22Rv1 (cell line): ENCODE measurements at regions not wholly inside any gene's neighbourhood (a gene's known extent, or its start where the extent isn't known, plus 50 kb on each side); places are given as distances from the start of the nearest gene placed in this dataset.

Experiments
- CTCF ChIP-seq: fragments of 450-650 bp; IDR thresholded peaks from 2 replicates; pipeline ENCODE4 v1.5.1; 2017; ENCODE audit warnings: mild to moderate bottlenecking
- ZFX ChIP-seq: fragments of 450-650 bp; IDR thresholded peaks from 2 replicates; pipeline ENCODE4 v1.6.1; 2017; ENCODE audit warnings: antibody characterized with exemption, borderline replicate concordance

- no peak for TF ChIP-seq ZFX
- TF ChIP-seq CTCF: no peak
Observed at GRCh38 chrX:139211568-139212182, 318.9 kb upstream of the F9 start.
